ENCODE measurements at regions not wholly inside any gene's neighbourhood (a gene's known extent, or its start where the extent isn't known, plus 50 kb on each side); places are given as distances from the start of the nearest gene placed in this dataset.

GRCh38 chr2:235218486-235218907 lies 266.7 kb downstream of the SH3BP4 start:
- Histone ChIP-seq H3K79me2 (ENCODE audit: control insufficient read depth, insufficient read depth, low read length) (no peaks in the 10 kb centered on the region), H3K4me2 (ENCODE audit: extremely low read depth, insufficient read depth, low read length) (no peak overlapping the region), H4K20me1 (ENCODE audit: control insufficient read depth, extremely low read depth, insufficient read depth, low read length) (no peaks in the 10 kb centered on the region), H3K36me3 (ENCODE audit: control insufficient read depth, insufficient read depth, low read length) (no peaks in the 10 kb centered on the region), H3K27me3 (ENCODE audit: control insufficient read depth, insufficient read depth, low read length) (no peaks in the 10 kb centered on the region), H2AFZ (ENCODE audit: low read length) (no peak overlapping the region), H3K9me3 (ENCODE audit: control insufficient read depth, insufficient read depth, low read depth, low read length) (no peaks in the 10 kb centered on the region), H3K27ac (ENCODE audit: insufficient read depth, low read length) (no peak overlapping the region), H3K4me3 (replicated peaks in 1 of 4; ENCODE audit: control extremely low read depth in 1 of 4, insufficient read depth in 1 of 4, low read depth in 3 of 4, low read length in 4 of 4) (no peak overlapping the region), H3K9ac (ENCODE audit: insufficient read depth, low read length) (no peak overlapping the region), H3K4me1 (ENCODE audit: control insufficient read depth, extremely low read depth, insufficient read depth, low read length) (no peaks in the 10 kb centered on the region)
- TF ChIP-seq EZH2 (IDR thresholded peaks at IDR 0.05; ENCODE audit: low read length, missing control alignments) (no peak), CTCF (conservative IDR thresholded peaks at IDR 0.05 in 1 of 2, IDR thresholded peaks at IDR 0.05 in 1 of 2; ENCODE audit: low read depth in 1 of 2, low read length in 2 of 2) (no peak)
- no peak for DNase-seq (ENCODE audit: low read depth in 2 of 2)

- Histone ChIP-seq H3K27ac (ENCODE audit: insufficient read depth, low read length) (no peak overlapping the region), H2AFZ (ENCODE audit: low read length) (no peak overlapping the region), H3K4me1 (ENCODE audit: control insufficient read depth, extremely low read depth, insufficient read depth, low read length) (no peaks in the 10 kb centered on the region), H3K4me3 (replicated peaks in 1 of 4; ENCODE audit: control extremely low read depth in 1 of 4, insufficient read depth in 1 of 4, low read depth in 3 of 4, low read length in 4 of 4) (no peak overlapping the region), H3K36me3 (ENCODE audit: control insufficient read depth, insufficient read depth, low read length) (no peaks in the 10 kb centered on the region), H3K79me2 (ENCODE audit: control insufficient read depth, insufficient read depth, low read length) (no peaks in the 10 kb centered on the region), H3K9ac (ENCODE audit: insufficient read depth, low read length) (no peak overlapping the region), H3K4me2 (ENCODE audit: extremely low read depth, insufficient read depth, low read length) (no peak overlapping the region), H3K27me3 (ENCODE audit: control insufficient read depth, insufficient read depth, low read length) (no peaks in the 10 kb centered on the region), H4K20me1 (ENCODE audit: control insufficient read depth, extremely low read depth, insufficient read depth, low read length) (no peaks in the 10 kb centered on the region), H3K9me3 (ENCODE audit: control insufficient read depth, insufficient read depth, low read depth, low read length) (no peaks in the 10 kb centered on the region)
- no peak for TF ChIP-seq CTCF (conservative IDR thresholded peaks at IDR 0.05 in 1 of 2, IDR thresholded peaks at IDR 0.05 in 1 of 2; ENCODE audit: low read depth in 1 of 2, low read length in 2 of 2)
- TF ChIP-seq EZH2 (IDR thresholded peaks at IDR 0.05; ENCODE audit: low read length, missing control alignments), result no peak
- no peak for DNase-seq (ENCODE audit: low read depth in 2 of 2)
Observed at GRCh38 chr2:235219048-235219447, 267.2 kb downstream of the SH3BP4 start.

GRCh38 chr2:235220331-235220730 lies 268.5 kb downstream of the SH3BP4 start:
- TF ChIP-seq EZH2 (IDR thresholded peaks at IDR 0.05; ENCODE audit: low read length, missing control alignments) (no peak), CTCF (conservative IDR thresholded peaks at IDR 0.05 in 1 of 2, IDR thresholded peaks at IDR 0.05 in 1 of 2; ENCODE audit: low read depth in 1 of 2, low read length in 2 of 2) (no peak)
- H3K4me3 ChIP-seq (replicated peaks in 1 of 4; ENCODE audit: control extremely low read depth in 1 of 4, insufficient read depth in 1 of 4, low read depth in 3 of 4, low read length in 4 of 4), result no peak overlapping the region
- H3K36me3 ChIP-seq (ENCODE audit: control insufficient read depth, insufficient read depth, low read length), result no peaks in the 10 kb centered on the region
- no peak overlapping the region for H3K9ac ChIP-seq (ENCODE audit: insufficient read depth, low read length)
- no peaks in the 10 kb centered on the region for H3K4me1 ChIP-seq (ENCODE audit: control insufficient read depth, extremely low read depth, insufficient read depth, low read length)
- no peaks in the 10 kb centered on the region for H3K27me3 ChIP-seq (ENCODE audit: control insufficient read depth, insufficient read depth, low read length)
- no peak overlapping the region for H3K27ac ChIP-seq (ENCODE audit: insufficient read depth, low read length)
- no peaks in the 10 kb centered on the region for H3K79me2 ChIP-seq (ENCODE audit: control insufficient read depth, insufficient read depth, low read length)
- no peak overlapping the region for H2AFZ ChIP-seq (ENCODE audit: low read length)
- no peaks in the 10 kb centered on the region for H3K9me3 ChIP-seq (ENCODE audit: control insufficient read depth, insufficient read depth, low read depth, low read length)
- no peaks in the 10 kb centered on the region for H4K20me1 ChIP-seq (ENCODE audit: control insufficient read depth, extremely low read depth, insufficient read depth, low read length)
- H3K4me2 ChIP-seq (ENCODE audit: extremely low read depth, insufficient read depth, low read length), result no peak overlapping the region
- DNase-seq (ENCODE audit: low read depth in 2 of 2), result no peak

Data from fibroblast of lung (primary cell).